ENCODE measurements at regions not wholly inside any gene's neighbourhood (a gene's known extent, or its start where the extent isn't known, plus 50 kb on each side); places are given as distances from the start of the nearest gene placed in this dataset.

DNA sequence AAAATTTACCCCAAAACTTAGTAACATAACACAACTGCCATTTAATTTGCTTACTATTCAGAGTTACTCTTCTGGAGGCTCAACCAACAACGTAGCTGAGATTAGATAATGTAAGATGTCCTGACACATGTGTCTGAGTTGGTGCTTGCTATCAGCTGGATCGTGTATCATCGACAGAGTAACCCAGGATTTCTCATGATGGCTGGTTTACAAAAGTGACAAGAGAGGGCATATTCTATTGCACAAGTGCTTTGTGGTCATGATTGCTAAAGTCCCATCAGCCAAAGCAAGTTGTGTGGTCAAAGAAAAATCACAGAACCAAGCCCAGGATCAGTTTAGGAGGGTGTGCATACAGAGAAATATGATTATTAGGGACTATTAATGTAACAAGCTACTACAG lies 73.4 kb downstream of the CAPZA3 start:
- no peaks in the 10 kb centered on the region for H3K36me3 ChIP-seq (ENCODE audit: control insufficient read depth in 2 of 2, extremely low read depth in 1 of 2, insufficient read depth in 2 of 2, low read length in 2 of 2)
- dilution Hi-C loops (cut with MboI; ENCODE audit: extremely low pct_ligation_motif_present, low sequenced_read_pairs) = no loop called here
- TF ChIP-seq, protein P1, sequence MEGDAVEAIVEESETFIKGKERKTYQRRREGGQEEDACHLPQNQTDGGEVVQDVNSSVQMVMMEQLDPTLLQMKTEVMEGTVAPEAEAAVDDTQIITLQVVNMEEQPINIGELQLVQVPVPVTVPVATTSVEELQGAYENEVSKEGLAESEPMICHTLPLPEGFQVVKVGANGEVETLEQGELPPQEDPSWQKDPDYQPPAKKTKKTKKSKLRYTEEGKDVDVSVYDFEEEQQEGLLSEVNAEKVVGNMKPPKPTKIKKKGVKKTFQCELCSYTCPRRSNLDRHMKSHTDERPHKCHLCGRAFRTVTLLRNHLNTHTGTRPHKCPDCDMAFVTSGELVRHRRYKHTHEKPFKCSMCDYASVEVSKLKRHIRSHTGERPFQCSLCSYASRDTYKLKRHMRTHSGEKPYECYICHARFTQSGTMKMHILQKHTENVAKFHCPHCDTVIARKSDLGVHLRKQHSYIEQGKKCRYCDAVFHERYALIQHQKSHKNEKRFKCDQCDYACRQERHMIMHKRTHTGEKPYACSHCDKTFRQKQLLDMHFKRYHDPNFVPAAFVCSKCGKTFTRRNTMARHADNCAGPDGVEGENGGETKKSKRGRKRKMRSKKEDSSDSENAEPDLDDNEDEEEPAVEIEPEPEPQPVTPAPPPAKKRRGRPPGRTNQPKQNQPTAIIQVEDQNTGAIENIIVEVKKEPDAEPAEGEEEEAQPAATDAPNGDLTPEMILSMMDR (IDR thresholded peaks at IDR 0.05; ENCODE audit: extremely low read depth in 1 of 2, insufficient read depth in 1 of 2, low read depth in 1 of 2, low read length in 2 of 2) = no peak
- no peak for TF ChIP-seq EZH2 (IDR thresholded peaks at IDR 0.05; ENCODE audit: borderline replicate concordance, low read depth, low read length, severe bottlenecking)
- TF ChIP-seq, protein P2, sequence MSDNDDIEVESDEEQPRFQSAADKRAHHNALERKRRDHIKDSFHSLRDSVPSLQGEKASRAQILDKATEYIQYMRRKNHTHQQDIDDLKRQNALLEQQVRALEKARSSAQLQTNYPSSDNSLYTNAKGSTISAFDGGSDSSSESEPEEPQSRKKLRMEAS (IDR thresholded peaks at IDR 0.05; ENCODE audit: insufficient read depth, insufficient read length) = no peak
- no peak for TF ChIP-seq MYC (IDR thresholded peaks at IDR 0.05; ENCODE audit: low read depth, low read length)
- TF ChIP-seq JUN (IDR thresholded peaks at IDR 0.05; ENCODE audit: borderline replicate concordance, insufficient read depth, insufficient read length, low read depth) = no peak
- TF ChIP-seq POLR2A (IDR thresholded peaks at IDR 0.05; ENCODE audit: low read depth, low read length) = no peak
- no peak for TF ChIP-seq GATA2 (IDR thresholded peaks at IDR 0.05; ENCODE audit: insufficient read depth, insufficient read length, low read depth, low read length)
- no peak for TF ChIP-seq FOS (IDR thresholded peaks at IDR 0.05; ENCODE audit: borderline replicate concordance, insufficient read depth, low read length)
- no peak for TF ChIP-seq POLR2AphosphoS5 (IDR thresholded peaks at IDR 0.05; ENCODE audit: insufficient read depth, low read depth, low read length)
- intact Hi-C loops (cut with micrococcal nuclease) = no loop called here
- ChIA-PET CTCF (interaction anchor here (0.5 kb wide), 1 partner anchor 23 kb away, joined by 3 read pairs; no protein-coding TSS in a partner anchor), POLR2A (no interaction called here)
- H4K20me1 ChIP-seq (replicated peaks; ENCODE audit: control insufficient read depth, extremely low read depth, insufficient read depth, low read length) = no peaks in the 10 kb centered on the region
- H2AFZ ChIP-seq (ENCODE audit: low read depth, low read length) = no peak overlapping the region
- H3K27me3 ChIP-seq (ENCODE audit: control insufficient read depth in 2 of 2, insufficient read depth in 2 of 2, low read length in 2 of 2) = no peaks in the 10 kb centered on the region
- H3K27ac ChIP-seq (ENCODE audit: insufficient read depth, low read depth, low read length) = no peak overlapping the region
- H3K9me3 ChIP-seq (replicated peaks; ENCODE audit: control insufficient read depth, insufficient read depth, low read length) = no peaks in the 10 kb centered on the region
- no peaks in the 10 kb centered on the region for H3K4me1 ChIP-seq (ENCODE audit: control insufficient read depth, extremely low read depth, insufficient read depth, low read length)
- H3K9me1 ChIP-seq (replicated peaks; ENCODE audit: control insufficient read depth, extremely low read depth, insufficient read depth, low read length) = no peaks in the 10 kb centered on the region
- H3K4me2 ChIP-seq (ENCODE audit: insufficient read depth, low read length) = no peak overlapping the region
- H3K79me2 ChIP-seq (ENCODE audit: control insufficient read depth, insufficient read depth, low read length) = no peaks in the 10 kb centered on the region
- H3K9ac ChIP-seq (replicated peaks; ENCODE audit: extremely low read depth, insufficient read depth, low read length) = no peak overlapping the region
- FAIRE-seq (no peak), DNase-seq (ENCODE audit: low read depth, low spot score) (no peak)
- no TSS peak for BruUV-seq (replicated peaks)
- no peak overlapping the region for H3K4me3 ChIP-seq (replicated peaks in 1 of 3; ENCODE audit: insufficient read depth in 1 of 3, low read depth in 1 of 3, low read length in 3 of 3)
